Inflammatory macrophage (primary cell): ENCODE measurements at regions not wholly inside any gene's neighbourhood (a gene's known extent, or its start where the extent isn't known, plus 50 kb on each side); places are given as distances from the start of the nearest gene placed in this dataset.
"Not testable (repeated sequence)": the region's sequence is repeated elsewhere in the genome, so short reads cannot be mapped to it uniquely, and the experiment has no call there.

Experiments used
- DNase-seq, 2 donors: peaks; one replicate each; pipeline ENCODE4 v3.0.0-alpha.2; 2020 to 2022

GRCh38 chr15:23983500-23984259 lies 296.6 kb upstream of the NDN start:
- no peak for DNase-seq

- DNase-seq, result no peak
These were observed 307.2 kb upstream of the NDN start for GRCh38 chr15:23994273-23994672.

DNA sequence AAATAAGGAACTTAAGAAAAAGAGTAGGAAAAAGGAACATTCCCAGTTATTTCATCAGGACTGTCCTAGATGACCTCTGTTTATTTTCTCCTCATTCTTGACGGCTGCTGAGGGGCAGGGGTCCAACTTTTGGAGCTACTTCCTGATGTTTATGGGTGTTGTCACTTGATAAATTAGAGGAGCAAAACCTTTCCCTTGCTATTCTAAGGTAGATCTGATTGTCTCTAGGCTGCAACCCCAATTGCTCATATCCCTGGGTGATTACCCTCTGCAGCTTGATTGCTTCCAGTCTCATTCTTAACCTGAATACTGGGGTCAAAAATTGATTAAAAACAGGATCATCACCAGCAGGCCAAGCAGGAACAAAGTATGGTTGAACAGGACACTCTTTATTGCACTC lies 311.0 kb upstream of the NDN start:
- DNase-seq, result no peak

- DNase-seq, result no peak
These were observed 321.4 kb upstream of the NDN start for GRCh38 chr15:24008476-24008875.

GRCh38 chr15:24017470-24017869 lies 330.4 kb upstream of the NDN start:
- DNase-seq, result no peak

DNA sequence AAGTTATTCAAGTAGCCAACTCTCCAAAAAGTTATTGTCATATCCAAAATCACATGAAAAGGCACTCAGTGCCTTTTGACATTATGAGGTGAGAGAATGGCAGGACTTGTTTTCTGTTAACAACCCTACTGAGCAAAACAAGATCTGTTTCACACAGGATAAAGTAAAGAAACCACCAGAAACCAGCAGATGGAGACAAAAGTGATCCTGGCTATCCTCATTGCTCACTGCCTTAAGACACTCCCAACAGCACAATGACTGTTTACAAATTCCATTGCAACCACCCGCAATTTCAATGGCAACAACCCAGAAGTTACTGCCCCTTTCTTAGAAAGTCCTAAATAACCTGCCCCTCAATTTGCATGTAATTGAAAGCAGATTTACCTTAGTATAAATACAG lies 352.6 kb upstream of the NDN start:
- no peak for DNase-seq

DNA sequence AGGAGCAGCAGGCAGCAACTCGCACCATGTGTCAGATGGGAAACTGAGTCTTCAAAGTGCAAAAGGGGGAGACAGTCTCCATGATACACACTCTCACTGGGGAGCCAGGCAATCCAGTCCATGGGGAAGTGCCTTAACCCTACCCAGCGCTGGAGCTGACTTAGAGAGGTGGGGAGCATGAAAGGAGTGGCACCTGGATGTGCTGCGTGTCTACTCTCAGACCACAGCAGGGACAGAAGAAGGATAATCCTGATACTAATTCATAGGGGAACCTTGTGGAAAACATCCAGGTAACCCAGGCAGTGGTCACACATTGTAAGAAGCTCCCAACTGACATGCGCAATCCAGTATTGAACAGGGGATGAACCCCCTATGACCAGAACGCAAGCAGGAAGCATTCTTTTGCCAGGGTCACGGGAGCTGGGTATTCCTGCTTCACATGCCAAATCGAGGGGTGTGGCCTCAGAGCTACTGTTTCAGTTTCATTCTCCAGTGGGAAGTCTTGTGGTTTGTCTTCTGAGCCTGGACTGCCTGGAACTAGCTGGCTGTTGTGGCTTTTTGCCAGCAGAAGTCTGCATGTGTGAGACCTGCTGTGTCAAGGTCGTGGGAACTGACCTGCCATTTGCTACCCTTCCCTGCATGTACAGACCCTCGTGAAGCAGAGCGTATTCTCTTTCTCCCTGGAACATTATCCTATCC lies 367.6 kb upstream of the NDN start:
- DNase-seq, result no peak

- no peak for DNase-seq
These were observed 380.8 kb upstream of the NDN start for GRCh38 chr15:24067733-24068501.

GRCh38 chr15:24075420-24076089 lies 388.4 kb upstream of the NDN start:
- DNase-seq, result no peak

GRCh38 chr15:24076090-24076784 lies 389.1 kb upstream of the NDN start:
- DNase-seq, result no peak

- no peak for DNase-seq
These were observed 391.4 kb upstream of the NDN start for GRCh38 chr15:24078310-24079029.

GRCh38 chr15:24088941-24089340 lies 401.8 kb upstream of the NDN start:
- not testable (repeated sequence) for DNase-seq

DNA sequence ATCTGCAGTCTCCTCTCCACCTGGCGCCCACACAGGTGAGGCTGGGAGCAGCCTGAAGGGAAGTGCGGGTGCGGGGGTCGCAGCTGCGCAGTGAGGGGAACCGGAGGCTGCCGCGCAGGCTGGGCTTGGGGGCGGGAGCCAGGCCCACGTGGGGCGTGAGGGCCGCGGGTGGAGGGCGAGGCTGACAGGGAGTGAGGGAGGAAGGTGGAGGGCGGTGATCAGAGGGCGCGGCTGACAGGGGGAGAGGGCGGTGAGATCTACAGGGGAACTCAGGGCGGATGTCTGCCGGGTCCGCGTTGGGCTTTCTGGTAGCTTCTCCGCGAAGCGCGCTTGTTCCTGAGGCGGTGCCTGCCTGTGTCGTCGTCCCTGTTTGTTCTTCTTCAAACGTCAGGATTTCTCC lies 414.4 kb upstream of the NDN start:
- DNase-seq, result not testable (repeated sequence)

DNA sequence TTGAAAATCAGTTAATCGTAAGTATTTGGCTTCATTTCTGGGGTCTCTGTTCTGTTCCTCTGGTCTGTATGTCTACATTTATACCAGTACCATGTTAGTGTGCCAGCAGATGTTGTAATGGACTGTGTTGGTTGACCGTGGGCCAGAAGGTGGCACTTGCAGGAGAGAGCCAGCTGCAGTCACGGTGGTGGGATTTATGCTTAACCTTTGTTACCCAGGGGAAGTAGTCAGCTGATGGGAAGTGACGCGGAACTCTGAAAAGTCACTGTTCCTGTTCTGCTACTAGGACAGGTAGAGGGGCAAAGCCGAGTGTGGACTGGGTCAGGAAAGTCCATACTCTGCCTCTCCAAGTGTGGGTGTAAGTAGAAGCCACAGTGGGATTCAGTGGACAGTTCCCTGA lies 420.4 kb upstream of the NDN start:
- DNase-seq, result not testable (repeated sequence)

DNA sequence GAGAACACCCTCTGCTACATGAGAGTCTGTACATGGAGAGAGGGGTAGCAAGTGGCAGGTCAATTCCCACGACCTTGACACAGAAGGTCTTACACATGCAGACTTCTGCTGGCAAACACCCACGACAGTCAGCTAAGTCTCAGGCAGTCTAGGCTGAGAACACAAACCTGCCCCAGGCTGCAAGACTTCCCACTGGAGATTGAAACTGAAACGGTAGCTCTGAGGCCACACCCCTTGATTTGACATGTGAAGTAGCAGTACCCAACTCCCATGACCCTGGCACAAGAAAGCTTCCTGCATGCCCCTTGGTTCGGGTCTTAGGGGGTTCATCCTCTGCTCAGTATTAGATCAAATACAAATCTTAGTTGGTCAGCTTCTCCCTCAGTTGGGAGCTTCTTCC lies 420.8 kb upstream of the NDN start:
- not testable (repeated sequence) for DNase-seq

- DNase-seq, result not testable (repeated sequence)
These were observed 421.2 kb upstream of the NDN start for GRCh38 chr15:24108349-24108748.

- not testable (repeated sequence) for DNase-seq
These were observed 452.5 kb upstream of the NDN start for GRCh38 chr15:24139622-24140021.

GRCh38 chr15:24145070-24145469 lies 458.0 kb upstream of the NDN start:
- not testable (repeated sequence) for DNase-seq

- DNase-seq, result no peak
These were observed 459.1 kb upstream of the NDN start for GRCh38 chr15:24146251-24146650.

DNA sequence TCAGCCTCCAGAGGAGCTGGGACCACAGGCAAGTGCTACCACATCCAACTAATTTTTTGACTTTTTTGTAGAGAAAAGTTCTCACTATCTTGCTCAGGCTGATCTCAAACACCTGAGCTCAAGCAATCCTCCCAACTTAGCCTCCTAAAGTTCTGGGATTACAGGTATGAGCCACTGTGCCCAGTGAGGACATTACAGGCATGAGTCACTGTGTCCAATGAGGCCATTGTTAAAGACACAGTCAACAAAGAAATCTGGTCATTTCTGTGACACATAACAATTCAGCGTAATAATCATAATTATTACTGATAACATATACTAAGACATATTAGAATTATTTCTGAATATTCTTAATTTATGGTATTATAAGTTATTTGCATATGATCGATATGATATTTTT lies 463.4 kb upstream of the NDN start:
- no peak for DNase-seq

DNA sequence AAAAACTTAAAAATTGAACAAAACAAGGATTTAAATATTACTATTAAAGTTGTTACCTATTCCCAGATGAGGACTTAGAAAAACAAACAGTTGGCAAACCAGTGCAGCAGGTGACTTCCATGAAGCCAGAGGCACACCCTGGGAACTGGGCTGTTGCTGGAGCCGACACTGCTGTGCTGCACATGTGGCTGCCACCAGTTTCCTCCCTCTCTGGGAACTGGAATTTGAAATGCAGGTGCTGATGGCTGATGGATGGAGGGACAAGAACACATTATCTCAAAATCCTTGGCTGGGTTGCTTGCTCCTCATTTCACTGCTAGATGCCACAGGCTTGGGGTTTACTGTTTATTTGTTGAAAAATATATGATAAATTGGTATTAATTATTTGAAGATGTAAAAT lies 471.2 kb upstream of the NDN start:
- not testable (repeated sequence) for DNase-seq

DNA sequence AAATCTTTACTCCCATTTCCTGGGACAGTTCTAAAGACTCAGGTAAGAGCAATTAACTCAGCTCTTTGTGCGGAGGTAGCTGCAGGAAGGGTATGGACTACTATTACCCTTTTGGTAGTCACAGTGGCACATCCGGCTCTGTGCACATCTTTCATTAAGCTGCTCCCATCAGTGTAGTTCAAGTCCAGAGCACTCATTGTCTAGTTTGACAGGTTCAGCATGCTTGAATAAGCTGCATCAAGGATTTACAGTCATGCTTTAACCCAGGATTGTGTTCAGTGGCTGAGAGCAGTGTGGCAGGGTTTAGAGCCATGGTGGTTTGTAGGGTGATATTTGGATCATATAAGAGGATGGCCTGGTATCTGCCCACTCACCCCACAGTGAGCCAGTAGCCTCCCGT lies 478.4 kb upstream of the NDN start:
- not testable (repeated sequence) for DNase-seq
